ENCODE measurements at regions not wholly inside any gene's neighbourhood (a gene's known extent, or its start where the extent isn't known, plus 50 kb on each side); places are given as distances from the start of the nearest gene placed in this dataset.
"Not testable (repeated sequence)": the region's sequence is repeated elsewhere in the genome, so short reads cannot be mapped to it uniquely, and the experiment has no call there.

DNA sequence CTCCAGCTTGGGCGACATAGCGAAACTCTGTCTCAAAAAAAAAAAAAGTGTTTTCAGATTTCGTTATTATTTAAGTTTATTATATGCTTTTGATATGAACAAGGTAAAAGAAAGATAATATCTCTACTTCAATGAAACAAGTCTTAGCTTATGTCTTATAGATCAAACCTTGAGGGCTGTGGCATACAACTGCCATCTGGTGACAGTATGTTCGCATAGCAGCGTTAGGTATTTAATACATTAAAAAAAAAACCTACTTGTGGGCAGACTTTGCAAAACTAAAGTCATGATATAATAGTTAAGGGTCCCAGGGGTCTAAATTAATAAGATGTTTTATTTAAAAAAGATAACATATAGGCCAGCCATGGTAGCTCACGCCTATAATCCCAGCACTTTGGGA lies 161.2 kb upstream of the AMOT start:
- DNase-seq = no peak

DNA sequence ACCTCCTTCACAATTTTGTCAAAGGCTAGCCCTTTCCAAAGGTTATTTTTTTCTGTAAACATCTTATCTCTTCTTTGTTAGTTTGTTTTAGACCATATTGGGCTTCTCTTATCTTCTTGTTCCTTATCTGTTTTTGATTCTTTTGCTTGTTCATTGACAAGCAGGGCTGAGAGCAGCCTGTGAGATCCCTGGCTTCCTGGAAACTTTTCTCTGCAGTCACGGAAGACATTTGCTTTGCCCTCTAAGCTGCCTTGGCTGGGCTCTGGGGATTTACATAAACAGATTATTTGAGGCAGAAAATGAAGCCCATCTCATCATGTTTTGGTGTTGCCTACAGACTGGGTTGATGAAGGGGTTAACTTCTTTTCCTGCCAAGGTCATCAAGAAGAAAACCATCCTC lies 157.4 kb upstream of the AMOT start:
- DNase-seq = no peak

DNA sequence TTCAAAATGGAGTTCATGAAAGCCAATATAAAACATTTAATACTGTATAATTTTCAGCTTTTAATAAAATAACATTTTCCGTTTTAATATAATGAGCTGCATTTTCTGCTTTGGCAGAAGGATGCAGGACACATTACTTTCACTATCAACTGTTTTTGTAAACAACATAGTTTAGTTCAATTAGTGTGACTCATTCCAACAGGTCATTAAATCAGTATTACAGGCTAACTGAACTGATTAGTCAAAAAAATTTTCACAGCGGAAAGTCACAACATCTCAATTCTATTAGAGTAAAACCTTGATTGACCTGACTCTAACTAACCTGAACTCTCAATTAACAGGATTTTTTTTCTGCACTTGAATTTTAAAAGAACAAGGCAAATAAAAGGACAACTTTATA lies 151.2 kb upstream of the AMOT start:
- no peak for DNase-seq

DNA sequence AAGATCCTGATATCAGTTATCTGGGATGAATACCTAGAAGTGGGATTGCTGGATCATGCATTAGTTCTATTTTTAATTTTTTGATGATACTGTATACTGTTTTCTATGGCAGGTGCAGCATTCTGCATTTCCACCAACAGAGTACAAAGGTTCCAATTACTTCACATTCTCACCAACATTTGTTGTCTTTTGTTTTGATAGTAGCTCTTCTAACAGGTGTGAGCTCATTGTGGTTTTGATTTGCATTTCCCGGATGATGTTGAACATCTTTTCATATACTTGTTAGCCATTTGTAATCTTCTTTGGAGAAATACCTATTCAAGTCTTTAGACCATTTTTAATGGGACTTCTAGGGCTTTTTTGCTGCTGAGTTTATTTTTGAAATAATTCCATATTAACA lies 139.2 kb upstream of the AMOT start:
- DNase-seq = no peak

GRCh38 chrX:112968351-112969133 lies 127.9 kb upstream of the AMOT start:
- DNase-seq = no peak

DNA sequence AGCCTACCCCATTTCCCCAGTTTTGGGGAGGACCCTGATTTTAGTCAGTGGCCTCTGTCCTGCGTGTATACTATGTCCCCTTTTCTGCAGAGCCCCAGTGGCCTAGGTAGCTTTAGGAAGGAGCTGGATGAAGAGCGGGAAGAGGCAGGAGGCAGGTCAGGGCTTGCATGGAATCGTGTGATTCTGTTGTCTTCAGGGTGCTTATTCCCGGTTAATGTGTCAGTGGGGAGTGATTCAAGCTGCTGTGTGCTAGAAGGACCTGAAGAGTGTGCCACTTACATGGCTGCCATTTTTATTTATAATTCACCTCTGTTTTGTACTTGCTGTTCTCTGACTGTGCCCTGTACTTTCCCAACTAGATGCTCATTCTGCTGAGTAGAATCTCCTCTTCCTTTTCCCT lies 127.3 kb upstream of the AMOT start:
- no peak for DNase-seq

GRCh38 chrX:112967341-112967740 lies 126.7 kb upstream of the AMOT start:
- no peak for DNase-seq

GRCh38 chrX:112961981-112962380 lies 121.3 kb upstream of the AMOT start:
- DNase-seq = no peak

GRCh38 chrX:112947981-112948615 lies 107.5 kb upstream of the AMOT start:
- no peak for DNase-seq

DNA sequence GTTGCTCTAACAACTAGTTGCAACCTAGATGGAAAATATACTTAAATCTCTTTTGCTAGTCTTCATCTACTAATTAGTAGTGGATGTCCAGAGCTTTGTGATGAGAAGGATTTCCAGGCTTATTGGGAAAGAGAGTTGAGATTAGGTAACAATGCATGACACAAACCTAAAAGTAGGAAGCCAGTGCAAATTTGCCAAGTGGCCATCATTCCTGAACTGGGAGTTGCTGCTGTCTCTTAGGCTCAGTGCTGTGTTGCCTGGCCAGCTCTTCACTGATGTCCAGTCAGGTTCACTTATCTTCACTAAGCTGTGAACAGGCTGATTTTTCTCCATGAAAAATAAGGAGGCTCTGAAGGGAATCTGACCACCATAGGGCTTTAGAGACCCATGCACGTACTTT lies 105.6 kb upstream of the AMOT start:
- DNase-seq = no peak

DNA sequence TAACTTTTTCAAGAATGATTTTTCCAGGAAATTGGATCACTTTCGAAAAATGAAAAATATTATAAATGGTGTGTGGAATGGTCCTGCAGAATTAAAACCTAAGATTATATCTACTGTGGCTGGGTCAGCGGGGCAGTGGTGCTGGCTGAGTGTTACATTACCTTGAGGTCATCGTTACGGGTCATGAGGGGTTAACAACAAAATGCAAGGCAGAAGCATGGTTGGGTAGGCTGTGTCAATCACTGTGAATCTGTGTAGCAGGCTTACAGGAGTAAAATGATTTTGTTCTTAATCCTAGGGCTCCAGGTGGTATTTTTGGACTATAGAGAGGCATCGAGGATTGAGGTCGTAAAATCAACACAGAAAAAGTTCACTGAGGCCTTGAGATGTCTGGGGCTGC lies 105.2 kb upstream of the AMOT start:
- DNase-seq = no peak

GRCh38 chrX:112941209-112941837 lies 100.7 kb upstream of the AMOT start:
- DNase-seq = no peak

GRCh38 chrX:112935029-112935428 lies 94.4 kb upstream of the AMOT start:
- no peak for DNase-seq

- DNase-seq = no peak
Measured at GRCh38 chrX:112931900-112932299, 91.3 kb upstream of the AMOT start.

- DNase-seq = no peak
Measured at GRCh38 chrX:112931478-112931877, 90.8 kb upstream of the AMOT start.

- not testable (repeated sequence) for DNase-seq
Measured at GRCh38 chrX:112923381-112923780, 82.8 kb upstream of the AMOT start.

DNA sequence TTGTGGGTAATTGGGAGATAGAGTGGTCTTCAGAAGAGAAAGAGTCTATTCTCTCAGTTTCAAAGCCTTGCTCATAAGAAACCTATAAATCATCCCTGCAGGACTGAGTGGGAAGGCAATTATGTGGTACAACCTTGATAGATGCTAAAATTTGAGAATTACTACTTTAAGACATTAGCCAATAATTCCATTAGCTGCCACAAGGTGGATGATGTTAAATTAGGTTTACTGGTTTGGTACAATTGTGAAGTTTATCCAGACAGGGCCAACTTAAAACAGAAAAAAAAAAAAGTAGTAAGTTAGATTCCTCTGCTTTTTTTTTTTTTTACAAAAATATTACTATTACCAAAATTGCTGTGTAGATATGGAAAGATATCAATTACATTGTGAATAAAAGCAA lies 73.2 kb upstream of the AMOT start:
- DNase-seq = no peak

DNA sequence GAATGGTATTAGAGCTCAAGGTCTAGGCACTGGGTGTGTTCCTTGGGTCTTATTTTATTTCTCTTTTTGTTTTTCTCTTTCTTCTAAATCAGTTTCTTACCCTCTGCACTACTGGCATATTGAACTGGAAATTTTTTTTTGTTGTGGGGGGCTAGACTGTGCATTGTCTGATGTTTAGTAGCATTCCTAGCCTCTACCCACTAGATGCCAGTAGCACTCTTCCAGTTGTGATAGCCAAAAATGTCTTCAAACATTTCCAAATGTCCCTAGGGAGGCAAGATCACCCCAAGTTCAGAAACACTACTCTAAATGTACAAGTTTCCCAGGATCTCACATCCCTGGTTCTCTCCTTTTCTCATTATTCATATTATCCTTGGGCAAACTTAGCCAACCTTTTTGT lies 69.8 kb upstream of the AMOT start:
- DNase-seq = no peak

DNA sequence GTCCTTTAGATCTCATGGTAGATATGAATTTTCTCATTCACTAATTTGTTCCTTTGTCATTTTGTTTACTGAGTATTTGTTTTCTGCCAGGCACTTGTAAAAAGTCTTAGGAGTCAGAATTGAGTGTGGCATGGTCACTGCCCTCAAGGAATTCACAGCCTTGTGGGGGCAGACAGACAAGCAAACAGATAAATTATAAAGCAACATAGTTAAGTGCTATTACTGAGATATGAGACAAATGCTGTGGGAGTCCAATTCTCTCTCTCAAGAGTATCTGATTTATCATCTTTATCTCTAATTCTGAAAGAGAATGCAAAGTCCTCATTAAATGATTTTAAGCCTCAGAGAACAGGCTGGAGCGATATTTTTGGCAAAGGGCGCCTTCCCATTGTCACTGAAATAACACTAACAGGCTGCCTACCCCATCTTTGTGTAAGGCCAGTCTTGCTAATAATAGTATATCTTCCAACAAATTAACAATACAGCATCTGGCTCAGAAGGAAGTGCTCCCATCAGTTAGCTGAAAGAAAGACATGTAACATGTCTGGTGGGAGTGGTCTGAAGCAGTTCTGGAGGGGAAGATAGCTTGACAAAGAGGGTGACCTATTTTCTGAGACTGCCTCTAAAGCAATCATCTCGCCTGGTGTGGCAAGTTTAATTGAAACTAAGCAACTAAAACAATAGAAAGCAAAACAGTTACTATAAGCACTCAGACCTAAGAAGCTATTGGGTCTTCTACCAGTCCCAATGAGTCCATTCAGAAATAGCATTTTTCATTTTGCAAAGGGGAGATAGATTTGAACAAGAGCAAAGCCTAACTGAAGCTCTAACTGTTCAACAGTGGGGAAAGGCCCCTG lies 61.5 kb upstream of the AMOT start:
- no peak for DNase-seq

DNA sequence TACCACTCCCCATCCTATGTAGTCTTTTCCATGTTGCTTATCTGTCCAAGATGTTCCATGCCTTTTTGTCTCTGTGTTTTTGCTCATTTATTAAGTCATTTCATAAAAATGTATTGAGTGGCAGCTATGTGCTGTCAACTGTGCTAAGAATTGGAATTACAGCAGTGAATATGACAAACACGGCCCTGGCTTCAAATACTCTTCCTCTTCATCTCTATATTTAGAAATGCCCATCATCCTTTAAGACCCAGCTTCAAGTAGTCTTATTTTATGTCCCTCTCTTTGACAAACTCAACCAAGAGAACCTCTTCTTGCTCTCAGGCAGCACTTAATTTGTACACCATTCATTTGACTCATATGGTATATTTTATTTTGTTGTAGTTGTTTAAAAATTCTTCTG lies 55.4 kb upstream of the AMOT start:
- no peak for DNase-seq
